HCT116 (cell line): ENCODE measurements at regions not wholly inside any gene's neighbourhood (a gene's known extent, or its start where the extent isn't known, plus 50 kb on each side); places are given as distances from the start of the nearest gene placed in this dataset.

Source experiments
- CEBPB ChIP-seq: IDR thresholded peaks from 2 replicates; pipeline ENCODE4 v1.6.1; 2012; ENCODE audit warnings: low read depth
- CTCF ChIP-seq, 3 experiments: fragments of 200-600 bp in 1 of 3; sonication (generic) in 1 of 3; IDR thresholded peaks in 2 of 3; conservative IDR thresholded peaks in 1 of 3; 2 replicates each; pipeline ENCODE4 v1.5.1; 2012 to 2017; ENCODE audit warnings: low read depth in 2 of 3, low read length in 2 of 3, antibody characterized with exemption in 1 of 3, borderline replicate concordance in 1 of 3, control low read depth in 1 of 3, mild to moderate bottlenecking in 1 of 3, mixed read lengths in 1 of 3, mixed run types in 1 of 3, moderate library complexity in 1 of 3; ENCODE audit not compliant: insufficient read depth in 1 of 3
- EZH2 ChIP-seq: fragments of 200-600 bp; sonication (generic); IDR thresholded peaks from 2 replicates; pipeline ENCODE4 v1.6.1; 2017; ENCODE audit warnings: antibody characterized with exemption, mixed run types
- EZH2phosphoT487 ChIP-seq: fragments of 200-600 bp; IDR thresholded peaks from 2 replicates; pipeline ENCODE4 v1.6.1; 2018; ENCODE audit warnings: antibody characterized with exemption, borderline replicate concordance
- POLR2A ChIP-seq: IDR thresholded peaks from 2 replicates; pipeline ENCODE4 v1.7.0; 2011; ENCODE audit warnings: borderline replicate concordance; ENCODE audit not compliant: insufficient read depth, insufficient read length; ENCODE audit errors: extremely low read depth
- POLR2AphosphoS5 ChIP-seq: IDR thresholded peaks from 2 replicates; pipeline ENCODE4 v1.6.1; 2011; ENCODE audit warnings: mild to moderate bottlenecking, low read depth, low read length, moderate library complexity
- SIN3A ChIP-seq: IDR thresholded peaks from 2 replicates; pipeline ENCODE4 v1.6.1; 2012; ENCODE audit warnings: low read depth
- SRF ChIP-seq: IDR thresholded peaks from 2 replicates; pipeline ENCODE4 v1.6.1; 2012; ENCODE audit warnings: low read depth
- TCF7L2 ChIP-seq: IDR thresholded peaks from 2 replicates; pipeline ENCODE4 v1.7.0; 2011; ENCODE audit warnings: borderline replicate concordance, inconsistent platforms; ENCODE audit not compliant: insufficient read depth, insufficient read length; ENCODE audit errors: extremely low read depth
- YY1 ChIP-seq: IDR thresholded peaks from 2 replicates; pipeline ENCODE4 v1.6.1; 2011; ENCODE audit warnings: low read length, low read depth, moderate library complexity, mild to moderate bottlenecking; ENCODE audit not compliant: insufficient replicate concordance; ENCODE audit errors: extremely low read depth
- ZBTB33 ChIP-seq: IDR thresholded peaks from 2 replicates; pipeline ENCODE4 v1.6.1; 2011; ENCODE audit warnings: mild to moderate bottlenecking, low read length, moderate library complexity; ENCODE audit not compliant: insufficient replicate concordance; ENCODE audit errors: extremely low read depth

GRCh38 chr18:76167410-76167809, 327.6 kb downstream of the ZNF516 start:
- TF ChIP-seq SIN3A (no peak), POLR2AphosphoS5 (no peak), EZH2 (no peak), CTCF (IDR thresholded peaks at IDR 0.05 in 2 of 3, conservative IDR thresholded peaks at IDR 0.05 in 1 of 3; ENCODE audit: borderline replicate concordance in 1 of 3, insufficient read depth in 1 of 3, low read depth in 2 of 3, low read length in 2 of 3) (no peak), TCF7L2 (no peak), CEBPB (no peak), POLR2A (no peak), YY1 (no peak), ZBTB33 (no peak), EZH2phosphoT487 (no peak), SRF (no peak)
